SK-N-SH treated with all-trans-retinoic acid at 6 μM for 48 hours (cell line): ENCODE measurements at regions not wholly inside any gene's neighbourhood (a gene's known extent, or its start where the extent isn't known, plus 50 kb on each side); places are given as distances from the start of the nearest gene placed in this dataset.

ENCODE experiments used
- ATAC-seq: fragments of 200-7000 bp; cut with Tn5 transposase; 3 replicates; pipeline ENCODE4 v1.9.1; 2020; ENCODE audit warnings: mild to moderate bottlenecking, moderate library complexity
- ARNTL ChIP-seq: fragments of 450-650 bp; formaldehyde crosslinking; IDR thresholded peaks from 2 replicates; pipeline ENCODE4 v1.5.0; 2020; ENCODE audit warnings: low read depth, mild to moderate bottlenecking, moderate library complexity, borderline replicate concordance
- BACH2 ChIP-seq: fragments of 250-450 bp; sonication (Bioruptor Pico); IDR thresholded peaks from 2 replicates; pipeline ENCODE4 v1.9.0; 2021; ENCODE audit warnings: mild to moderate bottlenecking, borderline replicate concordance
- CSDC2 ChIP-seq: fragments of 250-450 bp; sonication (Bioruptor Pico); IDR thresholded peaks from 2 replicates; pipeline ENCODE4 v1.5.0; 2020; ENCODE audit warnings: mild to moderate bottlenecking, moderate library complexity
- ESRRG ChIP-seq: fragments of 250-450 bp; sonication (Bioruptor Pico); IDR thresholded peaks from 2 replicates; pipeline ENCODE4 v1.6.1; 2021; ENCODE audit warnings: mild to moderate bottlenecking
- ISL1 ChIP-seq: fragments of 250-450 bp; sonication (Bioruptor Pico); IDR thresholded peaks from 2 replicates; pipeline ENCODE4 v2.1.2; 2022; ENCODE audit warnings: mild to moderate bottlenecking, moderate library complexity
- OSR1 ChIP-seq: fragments of 250-450 bp; sonication (Bioruptor Pico); IDR thresholded peaks from 2 replicates; pipeline ENCODE4 v1.8.0; 2022; ENCODE audit warnings: moderate library complexity, mild to moderate bottlenecking, inconsistent platforms
- PPARA ChIP-seq: fragments of 250-450 bp; sonication (Bioruptor Pico); IDR thresholded peaks from 2 replicates; pipeline ENCODE4 v1.5.0; 2020; ENCODE audit warnings: mild to moderate bottlenecking, borderline replicate concordance
- RARB ChIP-seq: fragments of 250-450 bp; sonication (Bioruptor Pico); IDR thresholded peaks from 2 replicates; pipeline ENCODE4 v1.8.0; 2021; ENCODE audit warnings: mild to moderate bottlenecking, moderate library complexity
- SNAI2 ChIP-seq: fragments of 250-450 bp; sonication (Bioruptor Pico); IDR thresholded peaks from 2 replicates; pipeline ENCODE4 v1.5.0; 2020; ENCODE audit warnings: mild to moderate bottlenecking, moderate library complexity
- TCF4 ChIP-seq: fragments of 250-450 bp; sonication (Bioruptor Pico); IDR thresholded peaks from 2 replicates; pipeline ENCODE4 v1.8.0; 2021; ENCODE audit warnings: mild to moderate bottlenecking, moderate library complexity, borderline replicate concordance
- TOX ChIP-seq: fragments of 250-450 bp; sonication (Bioruptor Pico); IDR thresholded peaks from 2 replicates; pipeline ENCODE4 v1.8.0; 2021; ENCODE audit warnings: mild to moderate bottlenecking, moderate library complexity, borderline replicate concordance
- ZC3H10 ChIP-seq: fragments of 250-450 bp; sonication (Bioruptor Pico); IDR thresholded peaks from 2 replicates; pipeline ENCODE4 v1.5.1; 2021; ENCODE audit warnings: mild to moderate bottlenecking, moderate library complexity
- ZFP3 ChIP-seq: fragments of 250-450 bp; sonication (Bioruptor Pico); IDR thresholded peaks from 2 replicates; pipeline ENCODE4 v1.5.0; 2020; ENCODE audit warnings: mild to moderate bottlenecking, moderate library complexity
- ZFP30 ChIP-seq: fragments of 450-650 bp; formaldehyde crosslinking; IDR thresholded peaks from 2 replicates; pipeline ENCODE4 v1.5.0; 2022; ENCODE audit warnings: mild to moderate bottlenecking, moderate library complexity
- ZNF565 ChIP-seq: fragments of 450-650 bp; formaldehyde crosslinking; conservative IDR thresholded peaks from 2 replicates; pipeline ENCODE4 v1.5.0; 2020; ENCODE audit warnings: low read depth, mild to moderate bottlenecking, moderate library complexity
- ZNF70 ChIP-seq: fragments of 450-650 bp; formaldehyde crosslinking; IDR thresholded peaks from 2 replicates; pipeline ENCODE4 v1.5.0; 2020; ENCODE audit warnings: mild to moderate bottlenecking, moderate library complexity
- ZNF8 ChIP-seq: fragments of 450-650 bp; formaldehyde crosslinking; IDR thresholded peaks from 2 replicates; pipeline ENCODE4 v1.5.0; 2020; ENCODE audit warnings: mild to moderate bottlenecking, moderate library complexity
- TF ChIP-seq, protein P1 (sequence below): fragments of 250-450 bp; sonication (Bioruptor Pico); IDR thresholded peaks from 2 replicates; pipeline ENCODE4 v1.8.0; 2020; ENCODE audit warnings: mild to moderate bottlenecking, moderate library complexity, borderline replicate concordance
- TF ChIP-seq, protein P2 (sequence below): fragments of 250-450 bp; sonication (Bioruptor Pico); IDR thresholded peaks from 2 replicates; pipeline ENCODE4 v1.5.1; 2021; ENCODE audit warnings: mild to moderate bottlenecking, moderate library complexity
- TF ChIP-seq, protein P3 (sequence below): fragments of 250-450 bp; sonication (Bioruptor Pico); IDR thresholded peaks from 2 replicates; pipeline ENCODE4 v1.8.0; 2021; ENCODE audit warnings: low read depth, mild to moderate bottlenecking, moderate library complexity, borderline replicate concordance
- TF ChIP-seq, protein P4 (sequence below): fragments of 250-450 bp; sonication (Bioruptor Pico); IDR thresholded peaks from 2 replicates; pipeline ENCODE4 v1.5.0; 2020; ENCODE audit warnings: mild to moderate bottlenecking, moderate library complexity

DNA sequence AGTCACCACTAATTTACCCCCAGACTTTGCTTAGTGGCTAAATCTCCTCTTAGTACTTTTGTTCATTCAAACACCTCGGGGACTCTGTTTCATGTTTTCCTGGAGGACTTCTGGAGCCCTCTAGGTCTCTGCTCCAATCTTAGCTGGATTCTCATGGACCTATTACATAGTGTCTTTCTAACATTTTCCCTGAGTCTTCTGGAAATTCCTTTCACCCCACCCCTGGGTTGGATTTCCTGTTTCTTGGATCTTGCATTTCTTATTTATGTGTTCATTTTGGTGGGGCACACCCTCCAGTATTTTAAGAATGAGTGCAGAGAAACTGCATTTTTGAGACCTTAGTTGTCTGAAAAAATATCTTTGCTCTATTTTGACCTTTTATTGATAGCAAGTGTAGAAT lies 220.1 kb downstream of the BLID start:
- no peak for TF ChIP-seq ARNTL
- TF ChIP-seq, protein P1, sequence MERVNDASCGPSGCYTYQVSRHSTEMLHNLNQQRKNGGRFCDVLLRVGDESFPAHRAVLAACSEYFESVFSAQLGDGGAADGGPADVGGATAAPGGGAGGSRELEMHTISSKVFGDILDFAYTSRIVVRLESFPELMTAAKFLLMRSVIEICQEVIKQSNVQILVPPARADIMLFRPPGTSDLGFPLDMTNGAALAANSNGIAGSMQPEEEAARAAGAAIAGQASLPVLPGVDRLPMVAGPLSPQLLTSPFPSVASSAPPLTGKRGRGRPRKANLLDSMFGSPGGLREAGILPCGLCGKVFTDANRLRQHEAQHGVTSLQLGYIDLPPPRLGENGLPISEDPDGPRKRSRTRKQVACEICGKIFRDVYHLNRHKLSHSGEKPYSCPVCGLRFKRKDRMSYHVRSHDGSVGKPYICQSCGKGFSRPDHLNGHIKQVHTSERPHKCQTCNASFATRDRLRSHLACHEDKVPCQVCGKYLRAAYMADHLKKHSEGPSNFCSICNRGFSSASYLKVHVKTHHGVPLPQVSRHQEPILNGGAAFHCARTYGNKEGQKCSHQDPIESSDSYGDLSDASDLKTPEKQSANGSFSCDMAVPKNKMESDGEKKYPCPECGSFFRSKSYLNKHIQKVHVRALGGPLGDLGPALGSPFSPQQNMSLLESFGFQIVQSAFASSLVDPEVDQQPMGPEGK (CRISPR knock-in tag) = no peak
- TF ChIP-seq ZNF8 = no peak
- no peak for TF ChIP-seq ZNF565 (CRISPR knock-in tag)
- TF ChIP-seq PPARA (CRISPR knock-in tag) = no peak
- TF ChIP-seq, protein P2, sequence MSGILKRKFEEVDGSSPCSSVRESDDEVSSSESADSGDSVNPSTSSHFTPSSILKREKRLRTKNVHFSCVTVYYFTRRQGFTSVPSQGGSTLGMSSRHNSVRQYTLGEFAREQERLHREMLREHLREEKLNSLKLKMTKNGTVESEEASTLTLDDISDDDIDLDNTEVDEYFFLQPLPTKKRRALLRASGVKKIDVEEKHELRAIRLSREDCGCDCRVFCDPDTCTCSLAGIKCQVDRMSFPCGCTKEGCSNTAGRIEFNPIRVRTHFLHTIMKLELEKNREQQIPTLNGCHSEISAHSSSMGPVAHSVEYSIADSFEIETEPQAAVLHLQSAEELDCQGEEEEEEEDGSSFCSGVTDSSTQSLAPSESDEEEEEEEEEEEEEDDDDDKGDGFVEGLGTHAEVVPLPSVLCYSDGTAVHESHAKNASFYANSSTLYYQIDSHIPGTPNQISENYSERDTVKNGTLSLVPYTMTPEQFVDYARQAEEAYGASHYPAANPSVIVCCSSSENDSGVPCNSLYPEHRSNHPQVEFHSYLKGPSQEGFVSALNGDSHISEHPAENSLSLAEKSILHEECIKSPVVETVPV = no peak
- TF ChIP-seq, protein P3, sequence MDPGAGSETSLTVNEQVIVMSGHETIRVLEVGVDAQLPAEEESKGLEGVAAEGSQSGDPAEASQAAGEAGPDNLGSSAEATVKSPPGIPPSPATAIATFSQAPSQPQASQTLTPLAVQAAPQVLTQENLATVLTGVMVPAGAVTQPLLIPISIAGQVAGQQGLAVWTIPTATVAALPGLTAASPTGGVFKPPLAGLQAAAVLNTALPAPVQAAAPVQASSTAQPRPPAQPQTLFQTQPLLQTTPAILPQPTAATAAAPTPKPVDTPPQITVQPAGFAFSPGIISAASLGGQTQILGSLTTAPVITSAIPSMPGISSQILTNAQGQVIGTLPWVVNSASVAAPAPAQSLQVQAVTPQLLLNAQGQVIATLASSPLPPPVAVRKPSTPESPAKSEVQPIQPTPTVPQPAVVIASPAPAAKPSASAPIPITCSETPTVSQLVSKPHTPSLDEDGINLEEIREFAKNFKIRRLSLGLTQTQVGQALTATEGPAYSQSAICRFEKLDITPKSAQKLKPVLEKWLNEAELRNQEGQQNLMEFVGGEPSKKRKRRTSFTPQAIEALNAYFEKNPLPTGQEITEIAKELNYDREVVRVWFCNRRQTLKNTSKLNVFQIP (CRISPR knock-in tag) = no peak
- TF ChIP-seq ISL1 (CRISPR knock-in tag) = no peak
- TF ChIP-seq ZNF70 (CRISPR knock-in tag) = no peak
- no peak for TF ChIP-seq BACH2 (CRISPR knock-in tag)
- no peak for TF ChIP-seq CSDC2 (CRISPR knock-in tag)
- no peak for TF ChIP-seq ZFP3 (CRISPR knock-in tag)
- ATAC-seq = peak; percentile 34

DNA sequence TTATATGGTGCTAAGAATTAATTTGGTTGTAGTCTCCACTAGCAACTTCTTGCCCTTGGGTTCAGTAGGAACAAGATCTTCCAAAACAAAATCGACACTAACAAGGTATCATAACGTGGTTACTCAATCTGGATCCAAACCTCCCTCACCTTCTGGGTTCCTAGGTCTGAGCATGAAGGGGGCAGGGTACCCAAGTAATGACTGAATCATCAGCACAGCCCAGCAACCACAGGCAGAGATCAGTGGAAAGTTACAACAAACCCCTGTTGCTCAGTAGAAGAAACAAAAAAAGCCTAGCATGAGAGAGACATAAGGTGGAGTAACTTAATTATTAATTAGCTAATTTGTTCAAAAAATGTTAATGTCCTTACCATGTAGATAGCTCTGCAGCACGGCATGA lies 221.4 kb downstream of the BLID start:
- TF ChIP-seq BACH2 (CRISPR knock-in tag) (no peak), ZNF565 (CRISPR knock-in tag) (no peak), TOX (CRISPR knock-in tag) (no peak), ZFP30 (no peak), ZC3H10 (CRISPR knock-in tag) (no peak), RARB (CRISPR knock-in tag) (no peak), ESRRG (CRISPR knock-in tag) (no peak), ARNTL (no peak), TCF4 (no peak), ZNF70 (CRISPR knock-in tag) (no peak), SNAI2 (CRISPR knock-in tag) (no peak), ISL1 (CRISPR knock-in tag) (no peak), OSR1 (CRISPR knock-in tag) (no peak), CSDC2 (CRISPR knock-in tag) (no peak), ZFP3 (CRISPR knock-in tag) (no peak)
- TF ChIP-seq, protein P3 (CRISPR knock-in tag) = no peak
- TF ChIP-seq, protein P1 (CRISPR knock-in tag) = no peak
- TF ChIP-seq, protein P4, sequence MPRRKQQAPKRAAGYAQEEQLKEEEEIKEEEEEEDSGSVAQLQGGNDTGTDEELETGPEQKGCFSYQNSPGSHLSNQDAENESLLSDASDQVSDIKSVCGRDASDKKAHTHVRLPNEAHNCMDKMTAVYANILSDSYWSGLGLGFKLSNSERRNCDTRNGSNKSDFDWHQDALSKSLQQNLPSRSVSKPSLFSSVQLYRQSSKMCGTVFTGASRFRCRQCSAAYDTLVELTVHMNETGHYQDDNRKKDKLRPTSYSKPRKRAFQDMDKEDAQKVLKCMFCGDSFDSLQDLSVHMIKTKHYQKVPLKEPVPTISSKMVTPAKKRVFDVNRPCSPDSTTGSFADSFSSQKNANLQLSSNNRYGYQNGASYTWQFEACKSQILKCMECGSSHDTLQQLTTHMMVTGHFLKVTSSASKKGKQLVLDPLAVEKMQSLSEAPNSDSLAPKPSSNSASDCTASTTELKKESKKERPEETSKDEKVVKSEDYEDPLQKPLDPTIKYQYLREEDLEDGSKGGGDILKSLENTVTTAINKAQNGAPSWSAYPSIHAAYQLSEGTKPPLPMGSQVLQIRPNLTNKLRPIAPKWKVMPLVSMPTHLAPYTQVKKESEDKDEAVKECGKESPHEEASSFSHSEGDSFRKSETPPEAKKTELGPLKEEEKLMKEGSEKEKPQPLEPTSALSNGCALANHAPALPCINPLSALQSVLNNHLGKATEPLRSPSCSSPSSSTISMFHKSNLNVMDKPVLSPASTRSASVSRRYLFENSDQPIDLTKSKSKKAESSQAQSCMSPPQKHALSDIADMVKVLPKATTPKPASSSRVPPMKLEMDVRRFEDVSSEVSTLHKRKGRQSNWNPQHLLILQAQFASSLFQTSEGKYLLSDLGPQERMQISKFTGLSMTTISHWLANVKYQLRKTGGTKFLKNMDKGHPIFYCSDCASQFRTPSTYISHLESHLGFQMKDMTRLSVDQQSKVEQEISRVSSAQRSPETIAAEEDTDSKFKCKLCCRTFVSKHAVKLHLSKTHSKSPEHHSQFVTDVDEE (CRISPR knock-in tag) = no peak
- TF ChIP-seq, protein P2 = no peak
- ATAC-seq = no peak
